ENCODE measurements at regions not wholly inside any gene's neighbourhood (a gene's known extent, or its start where the extent isn't known, plus 50 kb on each side); places are given as distances from the start of the nearest gene placed in this dataset.

GRCh38 chr5:40400245-40400644, 279.5 kb upstream of the PTGER4 start:
- Mint-ChIP-seq H3K27ac (no peak overlapping the region), H3K9me3 (peaks cover 3% of the 10 kb centered on the region), H3K4me3 (no peak overlapping the region), H3K36me3 (no peaks in the 10 kb centered on the region), H3K27me3 (ENCODE audit: low read depth) (peaks cover 2% of the 10 kb centered on the region), H3K4me1 (peaks cover 21% of the 10 kb centered on the region)
- TF ChIP-seq, protein P1, sequence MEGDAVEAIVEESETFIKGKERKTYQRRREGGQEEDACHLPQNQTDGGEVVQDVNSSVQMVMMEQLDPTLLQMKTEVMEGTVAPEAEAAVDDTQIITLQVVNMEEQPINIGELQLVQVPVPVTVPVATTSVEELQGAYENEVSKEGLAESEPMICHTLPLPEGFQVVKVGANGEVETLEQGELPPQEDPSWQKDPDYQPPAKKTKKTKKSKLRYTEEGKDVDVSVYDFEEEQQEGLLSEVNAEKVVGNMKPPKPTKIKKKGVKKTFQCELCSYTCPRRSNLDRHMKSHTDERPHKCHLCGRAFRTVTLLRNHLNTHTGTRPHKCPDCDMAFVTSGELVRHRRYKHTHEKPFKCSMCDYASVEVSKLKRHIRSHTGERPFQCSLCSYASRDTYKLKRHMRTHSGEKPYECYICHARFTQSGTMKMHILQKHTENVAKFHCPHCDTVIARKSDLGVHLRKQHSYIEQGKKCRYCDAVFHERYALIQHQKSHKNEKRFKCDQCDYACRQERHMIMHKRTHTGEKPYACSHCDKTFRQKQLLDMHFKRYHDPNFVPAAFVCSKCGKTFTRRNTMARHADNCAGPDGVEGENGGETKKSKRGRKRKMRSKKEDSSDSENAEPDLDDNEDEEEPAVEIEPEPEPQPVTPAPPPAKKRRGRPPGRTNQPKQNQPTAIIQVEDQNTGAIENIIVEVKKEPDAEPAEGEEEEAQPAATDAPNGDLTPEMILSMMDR (IDR thresholded peaks at IDR 0.05; ENCODE audit: unreplicated experiment): no peak
- no peak for DNase-seq (ENCODE audit: low spot score in 2 of 2, unreplicated experiment in 2 of 2)

GRCh38 chr5:40399349-40399748, 280.4 kb upstream of the PTGER4 start:
- TF ChIP-seq, protein P1 (IDR thresholded peaks at IDR 0.05; ENCODE audit: unreplicated experiment): no peak
- no peak overlapping the region for H3K4me3 Mint-ChIP-seq
- H3K36me3 Mint-ChIP-seq: no peaks in the 10 kb centered on the region
- peaks cover 3% of the 10 kb centered on the region for H3K9me3 Mint-ChIP-seq
- H3K27me3 Mint-ChIP-seq (ENCODE audit: low read depth): peaks cover 2% of the 10 kb centered on the region
- H3K4me1 Mint-ChIP-seq: peaks cover 23% of the 10 kb centered on the region
- H3K27ac Mint-ChIP-seq: no peak overlapping the region
- no peak for DNase-seq (ENCODE audit: low spot score in 2 of 2, unreplicated experiment in 2 of 2)

GRCh38 chr5:40397976-40398375, 281.7 kb upstream of the PTGER4 start:
- no peak overlapping the region for H3K27ac Mint-ChIP-seq
- TF ChIP-seq, protein P1 (IDR thresholded peaks at IDR 0.05; ENCODE audit: unreplicated experiment): no peak
- H3K4me3 Mint-ChIP-seq: no peak overlapping the region
- no peaks in the 10 kb centered on the region for H3K27me3 Mint-ChIP-seq (ENCODE audit: low read depth)
- no peak for DNase-seq (ENCODE audit: low spot score in 2 of 2, unreplicated experiment in 2 of 2)
- H3K9me3 Mint-ChIP-seq: peaks cover 3% of the 10 kb centered on the region
- peaks cover 27% of the 10 kb centered on the region for H3K4me1 Mint-ChIP-seq
- H3K36me3 Mint-ChIP-seq: no peaks in the 10 kb centered on the region

DNA sequence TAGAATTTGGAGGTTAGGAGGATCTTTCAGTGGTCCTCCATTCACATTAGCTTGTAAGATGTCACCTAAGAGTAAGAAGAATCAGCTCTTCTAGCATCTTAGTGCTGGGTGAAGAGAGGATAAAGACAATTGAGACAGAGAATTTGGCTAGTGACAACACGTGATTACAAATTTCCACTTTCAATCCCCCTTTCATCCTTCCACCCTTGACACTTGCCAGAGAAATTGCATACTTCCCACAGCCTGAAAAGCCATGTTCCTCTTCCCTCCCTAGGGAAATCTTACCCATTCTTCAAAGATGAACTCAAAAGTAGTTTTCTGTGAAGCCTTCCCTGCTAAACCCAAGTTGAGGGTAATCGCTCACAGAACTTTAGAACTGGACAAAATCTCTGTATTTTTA, 282.6 kb upstream of the PTGER4 start:
- DNase-seq (ENCODE audit: low spot score in 2 of 2, unreplicated experiment in 2 of 2): no peak
- Mint-ChIP-seq H3K36me3 (no peaks in the 10 kb centered on the region), H3K4me1 (peaks cover 28% of the 10 kb centered on the region), H3K4me3 (no peak overlapping the region), H3K27me3 (ENCODE audit: low read depth) (no peaks in the 10 kb centered on the region), H3K27ac (no peak overlapping the region), H3K9me3 (peaks cover 3% of the 10 kb centered on the region)
- TF ChIP-seq, protein P1 (IDR thresholded peaks at IDR 0.05; ENCODE audit: unreplicated experiment): no peak

DNA sequence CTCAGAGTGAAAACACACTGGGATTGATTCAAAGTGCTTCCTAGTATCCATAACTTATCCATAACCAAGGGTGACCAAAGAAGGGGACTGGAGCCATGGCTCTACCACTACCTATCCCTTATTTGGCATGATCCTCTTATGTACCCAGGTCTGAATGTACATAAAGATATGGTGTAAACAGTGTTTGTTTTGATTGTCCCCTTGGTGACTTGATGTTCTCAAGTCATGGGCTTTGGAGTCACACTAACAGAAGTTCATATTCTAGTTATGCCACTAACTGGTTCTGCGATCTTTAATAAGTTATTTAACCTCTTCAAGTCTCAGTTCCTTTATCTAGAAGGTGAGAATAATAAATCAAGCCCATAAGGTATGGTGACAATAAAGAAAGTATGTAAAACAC, 283.4 kb upstream of the PTGER4 start:
- no peak for DNase-seq (ENCODE audit: low spot score in 2 of 2, unreplicated experiment in 2 of 2)
- TF ChIP-seq, protein P1 (IDR thresholded peaks at IDR 0.05; ENCODE audit: unreplicated experiment): no peak
- Mint-ChIP-seq H3K36me3 (no peaks in the 10 kb centered on the region), H3K27me3 (ENCODE audit: low read depth) (no peaks in the 10 kb centered on the region), H3K4me3 (no peak overlapping the region), H3K27ac (no peak overlapping the region), H3K4me1 (peaks cover 25% of the 10 kb centered on the region), H3K9me3 (peaks cover 3% of the 10 kb centered on the region)

DNA sequence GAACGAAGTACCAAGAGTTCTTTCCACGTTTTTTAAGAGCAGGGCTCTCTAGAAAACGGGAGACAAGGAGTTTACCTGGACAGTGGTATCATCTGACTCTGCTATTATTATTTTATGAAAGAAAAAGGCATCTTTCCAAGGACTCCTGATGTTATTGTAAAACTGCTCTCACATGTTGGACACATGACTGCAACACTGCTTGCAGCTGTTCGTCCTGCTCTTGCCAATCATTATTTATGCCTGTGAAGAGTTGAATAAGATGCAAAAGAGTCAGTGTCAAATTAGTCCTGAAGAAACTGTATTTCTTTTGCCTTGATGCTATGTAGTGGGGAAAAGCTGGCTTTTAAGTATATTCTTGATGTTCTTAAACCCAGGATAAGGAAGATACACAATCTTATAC, 284.5 kb upstream of the PTGER4 start:
- H3K9me3 Mint-ChIP-seq: peaks cover 3% of the 10 kb centered on the region
- no peak overlapping the region for H3K4me3 Mint-ChIP-seq
- H3K27me3 Mint-ChIP-seq (ENCODE audit: low read depth): no peaks in the 10 kb centered on the region
- H3K4me1 Mint-ChIP-seq: peaks cover 31% of the 10 kb centered on the region
- DNase-seq (ENCODE audit: low spot score in 2 of 2, unreplicated experiment in 2 of 2): no peak
- TF ChIP-seq, protein P1 (IDR thresholded peaks at IDR 0.05; ENCODE audit: unreplicated experiment): no peak
- H3K27ac Mint-ChIP-seq: no peak overlapping the region
- no peaks in the 10 kb centered on the region for H3K36me3 Mint-ChIP-seq

Measured in mesothelial cell of epicardium (in vitro differentiated cells).